ENCODE measurements at regions not wholly inside any gene's neighbourhood (a gene's known extent, or its start where the extent isn't known, plus 50 kb on each side); places are given as distances from the start of the nearest gene placed in this dataset.

- no peak for TF ChIP-seq POLR2A (IDR thresholded peaks at IDR 0.05)
- TF ChIP-seq POLR2AphosphoS5 (IDR thresholded peaks at IDR 0.05): no peak
These were observed 411.6 kb upstream of the DPP6 start for GRCh38 chr7:153640586-153640985.

Data from spleen (tissue), 3 donors.